OCI-LY1 (cell line): ENCODE measurements at regions not wholly inside any gene's neighbourhood (a gene's known extent, or its start where the extent isn't known, plus 50 kb on each side); places are given as distances from the start of the nearest gene placed in this dataset.

Experiments
- EZH2 ChIP-seq: fragments of 200-600 bp; sonication (generic), shearing (Covaris generic); IDR thresholded peaks from 2 replicates; pipeline ENCODE4 v1.8.0; 2017; ENCODE audit warnings: borderline replicate concordance, mixed run types, mild to moderate bottlenecking, antibody characterized with exemption, low read length, moderate library complexity, mixed read lengths
- TF ChIP-seq, protein P1 (sequence below): fragments of 200-600 bp; sonication (generic), shearing (Covaris generic); IDR thresholded peaks from 2 replicates; pipeline ENCODE4 v1.5.1; 2017; ENCODE audit warnings: mild to moderate bottlenecking, antibody characterized with exemption, low read length, moderate library complexity, mixed read lengths

DNA sequence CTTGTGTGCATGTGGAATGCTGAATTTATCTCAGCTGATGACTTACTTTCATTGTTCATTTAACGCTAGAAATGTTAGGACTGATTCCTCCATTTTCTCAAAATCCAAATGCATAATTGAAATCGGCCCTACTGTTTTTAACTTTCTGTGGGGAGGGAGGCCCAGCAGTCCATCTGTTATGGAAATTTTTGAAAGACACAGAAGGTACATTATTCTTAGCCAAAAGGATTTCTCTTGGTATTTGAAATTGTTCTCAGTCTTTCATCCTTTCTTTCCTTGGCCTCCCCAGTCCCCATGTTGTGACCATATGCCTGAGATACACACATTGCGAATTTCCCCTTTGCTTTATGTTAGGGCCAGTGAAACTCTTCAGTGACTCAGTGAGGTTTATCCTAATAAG is 549.9 kb downstream of the IRX1 start:
- TF ChIP-seq, protein P1, sequence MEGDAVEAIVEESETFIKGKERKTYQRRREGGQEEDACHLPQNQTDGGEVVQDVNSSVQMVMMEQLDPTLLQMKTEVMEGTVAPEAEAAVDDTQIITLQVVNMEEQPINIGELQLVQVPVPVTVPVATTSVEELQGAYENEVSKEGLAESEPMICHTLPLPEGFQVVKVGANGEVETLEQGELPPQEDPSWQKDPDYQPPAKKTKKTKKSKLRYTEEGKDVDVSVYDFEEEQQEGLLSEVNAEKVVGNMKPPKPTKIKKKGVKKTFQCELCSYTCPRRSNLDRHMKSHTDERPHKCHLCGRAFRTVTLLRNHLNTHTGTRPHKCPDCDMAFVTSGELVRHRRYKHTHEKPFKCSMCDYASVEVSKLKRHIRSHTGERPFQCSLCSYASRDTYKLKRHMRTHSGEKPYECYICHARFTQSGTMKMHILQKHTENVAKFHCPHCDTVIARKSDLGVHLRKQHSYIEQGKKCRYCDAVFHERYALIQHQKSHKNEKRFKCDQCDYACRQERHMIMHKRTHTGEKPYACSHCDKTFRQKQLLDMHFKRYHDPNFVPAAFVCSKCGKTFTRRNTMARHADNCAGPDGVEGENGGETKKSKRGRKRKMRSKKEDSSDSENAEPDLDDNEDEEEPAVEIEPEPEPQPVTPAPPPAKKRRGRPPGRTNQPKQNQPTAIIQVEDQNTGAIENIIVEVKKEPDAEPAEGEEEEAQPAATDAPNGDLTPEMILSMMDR = no peak
- no peak for TF ChIP-seq EZH2
